C4-2B (cell line): ENCODE measurements at regions not wholly inside any gene's neighbourhood (a gene's known extent, or its start where the extent isn't known, plus 50 kb on each side); places are given as distances from the start of the nearest gene placed in this dataset.

ENCODE experiments used
- H3K27ac ChIP-seq: fragments of 450-650 bp; 2 replicates; pipeline ENCODE4 v1.5.1; 2017
- ZFX ChIP-seq: fragments of 450-650 bp; IDR thresholded peaks from 2 replicates; pipeline ENCODE4 v1.6.1; 2017
- TF ChIP-seq, protein P1 (sequence below): fragments of 450-650 bp; conservative IDR thresholded peaks from 2 replicates; pipeline ENCODE4 v1.5.1; 2017; ENCODE audit warnings: mild to moderate bottlenecking

DNA sequence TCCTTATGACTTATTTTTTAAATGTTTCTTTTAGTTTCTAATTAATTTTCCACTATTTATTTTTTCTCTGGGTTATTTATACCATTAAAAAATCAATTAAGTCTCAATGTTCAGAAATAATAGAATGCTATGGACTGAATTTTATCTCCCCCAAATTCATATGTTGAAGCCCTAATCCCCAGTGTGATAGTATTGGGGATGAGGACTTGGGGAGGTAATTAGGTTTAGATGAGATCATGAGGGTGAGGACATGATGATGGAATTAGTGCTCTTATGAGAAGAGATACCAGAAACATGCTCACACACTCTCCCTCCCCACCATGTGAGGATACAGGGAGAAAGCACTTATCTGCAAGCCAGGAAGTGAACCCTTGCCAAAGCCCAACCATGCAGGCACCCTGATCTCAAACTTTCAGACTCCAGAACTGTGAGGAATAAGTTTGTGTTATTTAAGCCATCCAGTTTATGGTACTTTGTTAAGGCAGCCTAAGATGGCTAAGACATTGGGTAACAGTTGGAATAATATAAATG, 202.6 kb downstream of the MDFIC start:
- TF ChIP-seq, protein P1, sequence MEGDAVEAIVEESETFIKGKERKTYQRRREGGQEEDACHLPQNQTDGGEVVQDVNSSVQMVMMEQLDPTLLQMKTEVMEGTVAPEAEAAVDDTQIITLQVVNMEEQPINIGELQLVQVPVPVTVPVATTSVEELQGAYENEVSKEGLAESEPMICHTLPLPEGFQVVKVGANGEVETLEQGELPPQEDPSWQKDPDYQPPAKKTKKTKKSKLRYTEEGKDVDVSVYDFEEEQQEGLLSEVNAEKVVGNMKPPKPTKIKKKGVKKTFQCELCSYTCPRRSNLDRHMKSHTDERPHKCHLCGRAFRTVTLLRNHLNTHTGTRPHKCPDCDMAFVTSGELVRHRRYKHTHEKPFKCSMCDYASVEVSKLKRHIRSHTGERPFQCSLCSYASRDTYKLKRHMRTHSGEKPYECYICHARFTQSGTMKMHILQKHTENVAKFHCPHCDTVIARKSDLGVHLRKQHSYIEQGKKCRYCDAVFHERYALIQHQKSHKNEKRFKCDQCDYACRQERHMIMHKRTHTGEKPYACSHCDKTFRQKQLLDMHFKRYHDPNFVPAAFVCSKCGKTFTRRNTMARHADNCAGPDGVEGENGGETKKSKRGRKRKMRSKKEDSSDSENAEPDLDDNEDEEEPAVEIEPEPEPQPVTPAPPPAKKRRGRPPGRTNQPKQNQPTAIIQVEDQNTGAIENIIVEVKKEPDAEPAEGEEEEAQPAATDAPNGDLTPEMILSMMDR: no peak
- no peak for TF ChIP-seq ZFX
- H3K27ac ChIP-seq: no peak overlapping the region

DNA sequence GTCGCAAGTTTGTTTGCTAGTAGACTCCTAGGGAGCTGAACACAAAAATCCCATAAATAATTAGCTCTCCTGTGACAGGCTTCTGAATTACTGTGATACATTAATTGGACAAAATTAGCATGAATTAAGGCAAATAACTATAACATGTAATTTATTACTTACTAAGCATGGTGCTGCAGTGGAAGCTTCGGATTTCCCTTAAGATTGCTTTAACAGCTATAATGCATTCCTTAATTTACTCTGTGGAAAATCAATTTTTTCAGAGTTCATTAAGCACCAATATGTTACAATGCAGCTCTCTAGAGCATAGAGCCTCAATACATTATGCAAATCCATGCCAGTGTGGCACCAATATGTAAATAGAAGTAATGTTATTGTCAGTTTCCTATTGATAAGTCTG, 201.5 kb downstream of the MDFIC start:
- TF ChIP-seq ZFX: no peak
- TF ChIP-seq, protein P1: no peak
- H3K27ac ChIP-seq: no peak overlapping the region

DNA sequence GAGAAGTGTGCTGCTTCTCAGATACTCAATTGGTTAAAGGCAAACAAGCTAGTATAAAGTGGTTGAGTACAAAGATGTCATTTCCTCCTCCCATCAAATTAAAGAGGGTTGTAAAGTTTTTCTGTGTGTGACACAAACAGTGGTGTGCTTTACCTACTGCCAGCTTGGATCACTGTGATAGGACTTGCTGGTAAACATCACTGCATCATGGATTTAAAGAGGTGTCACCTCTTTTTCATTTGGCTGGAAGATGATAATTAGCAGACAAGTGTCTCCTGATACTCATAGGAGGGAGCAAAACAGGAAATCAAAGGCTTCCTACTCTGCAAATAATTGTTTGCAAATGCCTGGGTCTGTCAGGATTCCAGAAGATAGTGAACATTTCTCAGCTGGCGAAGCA, 200.5 kb downstream of the MDFIC start:
- H3K27ac ChIP-seq: no peak overlapping the region
- TF ChIP-seq, protein P1: no peak
- no peak for TF ChIP-seq ZFX

DNA sequence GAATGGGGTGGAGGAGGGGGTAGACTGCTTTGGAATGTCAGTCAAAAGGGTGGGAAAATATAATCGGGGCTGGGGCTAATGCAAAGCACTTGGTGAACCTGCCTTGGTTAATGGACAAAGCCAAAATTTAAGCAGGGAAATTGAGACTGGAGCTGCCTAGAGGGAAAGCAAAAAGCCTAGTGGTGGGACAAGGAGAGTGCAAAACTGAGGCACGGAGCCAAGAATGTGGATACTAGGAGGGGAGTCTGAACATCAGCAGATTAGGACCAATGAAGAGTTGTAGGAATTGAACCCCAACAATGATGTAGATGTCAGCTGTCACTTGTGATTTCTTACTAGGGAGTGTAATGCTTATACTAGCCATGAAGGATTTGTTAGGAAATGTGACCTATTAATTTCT, 195.9 kb downstream of the MDFIC start:
- TF ChIP-seq ZFX: no peak
- TF ChIP-seq, protein P1: no peak; the same call in 1 of the 2 replicates
- no peak overlapping the region for H3K27ac ChIP-seq

DNA sequence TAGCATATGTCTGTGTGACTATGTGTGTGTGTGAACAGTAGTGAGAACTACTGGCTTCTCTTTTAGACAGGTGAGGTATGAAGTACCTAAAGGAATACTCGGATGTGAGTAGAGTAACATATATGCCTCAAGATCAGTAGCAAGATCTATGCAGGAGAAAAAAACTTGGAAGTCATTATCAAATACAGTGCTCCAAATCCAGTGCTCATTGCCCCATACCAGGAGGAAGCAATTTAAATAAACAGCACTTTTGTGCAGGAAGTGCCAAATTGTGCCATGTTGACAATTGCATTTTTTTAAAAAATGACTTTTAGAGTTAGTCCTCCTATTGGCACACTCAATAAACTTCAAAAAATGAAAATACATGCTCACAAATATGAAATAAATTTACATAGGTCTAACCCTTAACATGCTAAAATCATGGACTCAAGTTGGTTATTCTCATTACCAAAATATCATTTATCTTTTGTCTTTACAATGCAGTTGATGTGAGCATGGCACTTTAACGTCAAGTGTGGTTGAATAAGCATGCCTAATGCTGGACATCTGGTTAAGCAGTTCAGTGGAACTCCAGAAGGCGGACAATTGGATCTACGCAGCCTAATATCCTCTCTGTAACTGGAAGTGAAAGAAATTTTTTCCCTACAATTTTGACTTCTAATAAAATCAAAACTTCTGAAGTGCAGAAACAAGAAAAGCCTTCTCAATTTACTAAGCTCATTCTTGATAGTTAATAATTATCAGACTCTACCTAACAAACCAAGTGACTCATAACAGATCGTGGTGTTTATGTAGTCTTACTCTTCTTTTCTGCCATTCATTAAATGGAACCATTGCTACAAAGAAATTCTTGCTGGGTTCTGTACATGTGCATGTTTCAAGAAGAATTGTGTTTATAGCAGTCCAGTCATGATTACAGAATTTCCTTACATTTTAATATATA, 195.2 kb downstream of the MDFIC start:
- TF ChIP-seq ZFX: no peak
- TF ChIP-seq, protein P1: no peak
- H3K27ac ChIP-seq: no peak overlapping the region

DNA sequence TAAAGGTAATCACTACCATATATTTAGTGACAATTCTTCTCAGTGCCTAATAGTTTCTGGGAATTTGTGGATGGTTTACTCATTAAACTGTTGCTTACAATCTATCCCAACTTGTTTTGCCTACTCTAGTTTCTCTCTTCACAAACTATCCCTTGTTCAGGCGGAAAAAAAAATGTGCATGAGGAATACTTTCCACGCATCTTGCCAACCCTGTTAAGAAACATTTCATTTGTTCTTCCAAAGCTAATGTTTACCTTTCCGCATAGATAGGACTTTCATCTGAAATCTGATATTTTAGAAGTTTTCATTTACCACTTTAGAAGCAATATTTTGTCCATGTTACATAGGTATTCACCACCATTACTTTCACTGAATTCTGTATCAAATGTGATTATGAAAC, 191.9 kb downstream of the MDFIC start:
- H3K27ac ChIP-seq: no peak overlapping the region
- no peak for TF ChIP-seq ZFX
- TF ChIP-seq, protein P1: no peak

DNA sequence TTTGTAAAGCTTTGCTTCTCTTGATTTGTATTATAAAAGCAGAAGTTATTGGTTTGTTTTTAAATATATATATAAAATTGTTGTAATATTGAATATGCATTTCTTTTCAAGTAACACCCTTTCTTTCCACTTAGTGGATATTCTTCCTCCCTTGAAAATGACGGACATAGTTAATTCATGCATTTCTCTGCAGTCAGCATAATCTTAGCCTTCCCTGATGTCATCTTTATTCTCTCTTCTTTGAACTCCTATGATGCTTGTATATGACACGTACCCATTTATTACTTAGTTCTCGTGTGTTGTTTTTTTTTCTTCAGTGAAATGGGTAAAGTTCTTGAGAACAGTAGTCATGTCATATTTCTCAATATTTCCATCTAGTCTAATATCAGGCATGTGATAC, 191.2 kb downstream of the MDFIC start:
- no peak overlapping the region for H3K27ac ChIP-seq
- TF ChIP-seq, protein P1: no peak
- no peak for TF ChIP-seq ZFX
